ES-I3 (cell line): ENCODE measurements at regions not wholly inside any gene's neighbourhood (a gene's known extent, or its start where the extent isn't known, plus 50 kb on each side); places are given as distances from the start of the nearest gene placed in this dataset.
"Not testable (repeated sequence)": the region's sequence is repeated elsewhere in the genome, so short reads cannot be mapped to it uniquely, and the experiment has no call there.

Experiments used
- H3K36me3 ChIP-seq: 2 replicates; pipeline ENCODE4 v1.6.1; 2013; ENCODE audit warnings: mild to moderate bottlenecking, low read length, control low read depth, moderate library complexity; ENCODE audit not compliant: insufficient read depth
- H3K4me1 ChIP-seq: 2 replicates; pipeline ENCODE4 v1.6.1; 2013; ENCODE audit warnings: mild to moderate bottlenecking, control low read depth, low read length; ENCODE audit not compliant: insufficient read depth
- H3K9ac ChIP-seq: 2 replicates; pipeline ENCODE4 v1.6.1; 2013; ENCODE audit warnings: low read depth, mild to moderate bottlenecking, low read length, moderate library complexity
- H3K9me3 ChIP-seq: 2 replicates; pipeline ENCODE4 v1.6.1; 2013; ENCODE audit warnings: mild to moderate bottlenecking, low read length, moderate library complexity; ENCODE audit not compliant: control insufficient read depth, insufficient read depth

- not testable (repeated sequence) for H3K9me3 ChIP-seq, H3K9ac ChIP-seq, H3K4me1 ChIP-seq, H3K36me3 ChIP-seq
Measured at GRCh38 chr2:87500951-87501350, 246.9 kb upstream of the PLGLB2 start.

DNA sequence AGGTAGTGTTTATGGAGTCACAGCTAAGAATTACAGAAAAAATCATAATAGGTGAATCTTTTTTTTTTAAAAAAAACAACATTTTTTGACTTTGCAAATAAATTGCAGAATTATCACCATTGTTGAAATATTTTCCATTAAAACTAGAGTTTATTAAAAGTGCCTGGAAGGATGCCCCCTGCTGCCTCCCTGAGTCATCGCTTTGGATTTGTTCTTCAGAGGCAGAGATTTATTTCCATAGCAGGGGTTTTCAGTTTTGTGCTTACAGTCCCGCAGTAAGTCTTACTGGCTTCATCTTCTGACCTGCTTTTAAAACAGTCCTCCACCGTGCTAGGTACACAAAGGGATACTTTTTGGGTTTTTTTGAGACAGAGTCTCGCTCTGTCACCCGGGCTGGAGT lies 244.9 kb upstream of the PLGLB2 start:
- not testable (repeated sequence) for H3K9me3 ChIP-seq, H3K9ac ChIP-seq, H3K4me1 ChIP-seq, H3K36me3 ChIP-seq

GRCh38 chr2:87505239-87505638 lies 242.6 kb upstream of the PLGLB2 start:
- not testable (repeated sequence) for H3K9me3 ChIP-seq, H3K4me1 ChIP-seq, H3K9ac ChIP-seq, H3K36me3 ChIP-seq

GRCh38 chr2:87505909-87506308 lies 242.0 kb upstream of the PLGLB2 start:
- not testable (repeated sequence) for H3K9me3 ChIP-seq, H3K36me3 ChIP-seq, H3K9ac ChIP-seq, H3K4me1 ChIP-seq

- H3K9ac ChIP-seq, H3K4me1 ChIP-seq, H3K9me3 ChIP-seq: not testable (repeated sequence)
Measured at GRCh38 chr2:87507378-87508348, 240.2 kb upstream of the PLGLB2 start.

GRCh38 chr2:87511195-87511778 lies 236.6 kb upstream of the PLGLB2 start:
- not testable (repeated sequence) for H3K4me1 ChIP-seq, H3K9me3 ChIP-seq, H3K9ac ChIP-seq, H3K36me3 ChIP-seq

More at GRCh38 chr2:87507378-87508348, 240.2 kb upstream of the PLGLB2 start:
- not testable (repeated sequence) for H3K36me3 ChIP-seq

GRCh38 chr2:87512864-87513530 lies 234.9 kb upstream of the PLGLB2 start:
- H3K36me3 ChIP-seq, H3K9me3 ChIP-seq, H3K4me1 ChIP-seq, H3K9ac ChIP-seq: not testable (repeated sequence)

- not testable (repeated sequence) for H3K4me1 ChIP-seq, H3K9me3 ChIP-seq, H3K36me3 ChIP-seq, H3K9ac ChIP-seq
Measured at GRCh38 chr2:87514034-87514433, 233.9 kb upstream of the PLGLB2 start.

DNA sequence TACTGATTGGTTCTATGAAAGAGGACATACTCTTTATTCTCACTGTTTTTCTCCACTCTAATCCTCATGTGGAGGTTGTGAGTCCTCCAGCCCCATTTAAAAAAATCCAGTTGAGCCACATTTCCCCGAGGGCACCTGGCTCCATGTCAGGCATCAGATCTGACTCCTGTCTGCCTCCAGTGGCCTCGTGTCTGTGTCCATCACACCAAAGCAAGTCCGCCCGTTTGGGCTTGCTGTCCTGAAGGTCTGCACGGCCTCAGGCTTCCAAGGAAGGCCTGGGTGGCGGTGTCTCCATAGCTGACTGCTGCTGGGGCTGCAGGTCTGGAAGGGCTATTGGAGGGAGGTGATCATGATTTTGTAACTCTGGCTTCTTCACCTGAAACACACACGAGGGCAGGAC lies 233.4 kb upstream of the PLGLB2 start:
- H3K9me3 ChIP-seq, H3K9ac ChIP-seq, H3K4me1 ChIP-seq, H3K36me3 ChIP-seq: not testable (repeated sequence)

- not testable (repeated sequence) for H3K9ac ChIP-seq, H3K4me1 ChIP-seq, H3K9me3 ChIP-seq, H3K36me3 ChIP-seq
Measured at GRCh38 chr2:87515226-87515625, 232.7 kb upstream of the PLGLB2 start.

- H3K4me1 ChIP-seq, H3K9me3 ChIP-seq, H3K9ac ChIP-seq, H3K36me3 ChIP-seq: not testable (repeated sequence)
Measured at GRCh38 chr2:87515875-87516274, 232.0 kb upstream of the PLGLB2 start.

- not testable (repeated sequence) for H3K9ac ChIP-seq, H3K9me3 ChIP-seq, H3K4me1 ChIP-seq, H3K36me3 ChIP-seq
Measured at GRCh38 chr2:87516369-87516967, 231.4 kb upstream of the PLGLB2 start.

DNA sequence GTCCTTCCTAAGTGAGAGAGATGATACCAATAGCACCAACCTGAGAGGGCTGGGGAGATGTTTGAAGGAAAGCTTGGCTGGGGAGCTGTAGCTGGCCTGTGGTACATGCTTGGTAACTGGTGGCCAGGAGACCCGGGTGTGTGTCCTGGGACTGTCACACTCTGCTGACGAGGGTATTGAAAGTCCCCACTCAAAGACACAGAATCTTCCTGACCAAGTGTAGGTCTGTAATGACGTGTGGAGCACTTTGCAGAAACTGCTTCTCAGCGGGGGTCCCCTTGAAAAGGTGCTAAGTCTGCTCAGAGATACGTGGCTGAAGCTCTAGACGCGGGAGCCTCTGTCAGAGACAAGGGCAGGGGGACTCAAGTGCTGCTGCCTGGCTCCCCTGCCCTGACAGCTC lies 230.4 kb upstream of the PLGLB2 start:
- H3K36me3 ChIP-seq, H3K4me1 ChIP-seq, H3K9me3 ChIP-seq, H3K9ac ChIP-seq: not testable (repeated sequence)

DNA sequence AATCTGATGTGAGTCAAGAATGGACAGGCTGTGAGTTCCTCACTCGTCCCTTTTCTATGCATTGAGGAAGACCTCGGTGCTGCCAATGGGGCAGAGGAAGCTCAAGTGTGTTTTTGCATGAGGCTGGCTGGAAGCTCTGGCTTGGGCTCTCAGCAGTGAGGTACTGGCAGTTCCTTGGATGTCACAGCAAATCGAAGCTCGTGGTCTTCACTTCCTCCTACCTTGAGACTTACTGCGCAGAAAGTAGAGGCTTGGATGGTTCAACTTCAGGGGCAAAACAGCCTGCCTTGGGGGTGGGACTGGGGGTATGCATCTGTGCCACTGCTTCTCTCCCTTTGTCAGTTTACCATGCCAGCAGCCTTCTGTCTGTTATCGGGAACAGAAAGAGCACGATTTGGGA lies 229.8 kb upstream of the PLGLB2 start:
- not testable (repeated sequence) for H3K4me1 ChIP-seq, H3K9ac ChIP-seq, H3K9me3 ChIP-seq, H3K36me3 ChIP-seq

DNA sequence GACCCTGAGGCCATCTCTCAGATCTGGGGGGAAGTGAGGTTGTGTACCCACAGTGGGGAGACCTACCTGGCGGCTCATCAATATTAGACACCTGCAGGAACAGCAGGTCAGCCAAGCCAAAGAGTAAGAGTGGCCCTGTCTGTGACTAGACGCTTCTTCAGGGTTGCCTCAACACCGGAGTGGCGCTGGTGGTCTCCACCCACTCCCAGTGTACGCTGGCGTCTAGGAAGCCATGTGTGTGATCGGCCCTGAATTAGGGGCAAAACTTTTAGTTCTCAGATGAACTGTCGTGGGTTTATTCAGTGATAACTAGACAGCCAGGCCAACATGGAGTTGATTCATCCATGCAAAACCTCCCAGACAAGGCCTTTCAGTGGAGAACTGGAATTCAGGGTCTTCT lies 229.3 kb upstream of the PLGLB2 start:
- not testable (repeated sequence) for H3K9me3 ChIP-seq, H3K36me3 ChIP-seq, H3K4me1 ChIP-seq, H3K9ac ChIP-seq
